ENCODE measurements at regions not wholly inside any gene's neighbourhood (a gene's known extent, or its start where the extent isn't known, plus 50 kb on each side); places are given as distances from the start of the nearest gene placed in this dataset.

GRCh38 chr13:107712145-107712860 lies 503.0 kb downstream of the LIG4 start:
- TF ChIP-seq FOSL1 (tag; conservative IDR thresholded peaks at IDR 0.05) (no peak), CTCF (IDR thresholded peaks at IDR 0.05 in 2 of 3, conservative IDR thresholded peaks at IDR 0.05 in 1 of 3; ENCODE audit: insufficient read depth in 2 of 3, low read depth in 1 of 3, low read length in 3 of 3) (no peak), PCBP2 (IDR thresholded peaks at IDR 0.05; ENCODE audit: low read depth, low read length, poor library complexity, severe bottlenecking) (no peak), MTA2 (IDR thresholded peaks at IDR 0.05; ENCODE audit: low read depth) (no peak)

All from K562 (cell line).